ENCODE measurements at regions not wholly inside any gene's neighbourhood (a gene's known extent, or its start where the extent isn't known, plus 50 kb on each side); places are given as distances from the start of the nearest gene placed in this dataset.

- DNase-seq (ENCODE audit: low read depth in 6 of 9, low spot score in 9 of 9), result no peak
- 94% methylated on average over 2 of the region's 2 CpGs for WGBS
- H3K36me3 ChIP-seq (ENCODE audit: control insufficient read depth in 2 of 2, insufficient read depth in 2 of 2, low read length in 1 of 2), result no peaks in the 10 kb centered on the region
Measured at GRCh38 chr3:82011336-82011735, 249.9 kb upstream of the GBE1 start.

GRCh38 chr3:82005266-82005665, 243.8 kb upstream of the GBE1 start:
- no peaks in the 10 kb centered on the region for H3K9me3 ChIP-seq (ENCODE audit: control insufficient read depth in 2 of 2, insufficient read depth in 1 of 2, low read length in 1 of 2)
- H3K27me3 ChIP-seq (ENCODE audit: control insufficient read depth in 2 of 2, insufficient read depth in 1 of 2, low read length in 1 of 2), result no peaks in the 10 kb centered on the region
- no peaks in the 10 kb centered on the region for H3K36me3 ChIP-seq (ENCODE audit: control insufficient read depth in 2 of 2, insufficient read depth in 2 of 2, low read length in 1 of 2)
- no peaks in the 10 kb centered on the region for H3K4me1 ChIP-seq (ENCODE audit: control insufficient read depth in 2 of 2, insufficient read depth in 2 of 2, low read length in 2 of 2)
- 95% methylated on average over 3 of the region's 3 CpGs for whole genome bisulfite sequencing
- H3K4me3 ChIP-seq (ENCODE audit: low read length in 2 of 2), result no peak overlapping the region
- no peak for DNase-seq (ENCODE audit: low read depth in 6 of 9, low spot score in 9 of 9)
- no peak overlapping the region for H3K27ac ChIP-seq (ENCODE audit: low read depth in 1 of 2, low read length in 1 of 2)

More at GRCh38 chr3:82011336-82011735, 249.9 kb upstream of the GBE1 start:
- Histone ChIP-seq H3K27me3 (ENCODE audit: control insufficient read depth in 2 of 2, insufficient read depth in 1 of 2, low read length in 1 of 2) (no peaks in the 10 kb centered on the region), H3K27ac (ENCODE audit: low read depth in 1 of 2, low read length in 1 of 2) (no peak overlapping the region), H3K4me1 (ENCODE audit: control insufficient read depth in 2 of 2, insufficient read depth in 2 of 2, low read length in 2 of 2) (no peaks in the 10 kb centered on the region), H3K4me3 (ENCODE audit: low read length in 2 of 2) (no peak overlapping the region), H3K9me3 (ENCODE audit: control insufficient read depth in 2 of 2, insufficient read depth in 1 of 2, low read length in 1 of 2) (no peaks in the 10 kb centered on the region)

GRCh38 chr3:82004266-82004665, 242.8 kb upstream of the GBE1 start:
- Histone ChIP-seq H3K27me3 (ENCODE audit: control insufficient read depth in 2 of 2, insufficient read depth in 1 of 2, low read length in 1 of 2) (no peaks in the 10 kb centered on the region), H3K4me3 (ENCODE audit: low read length in 2 of 2) (no peak overlapping the region), H3K27ac (ENCODE audit: low read depth in 1 of 2, low read length in 1 of 2) (no peak overlapping the region), H3K4me1 (ENCODE audit: control insufficient read depth in 2 of 2, insufficient read depth in 2 of 2, low read length in 2 of 2) (no peaks in the 10 kb centered on the region), H3K9me3 (ENCODE audit: control insufficient read depth in 2 of 2, insufficient read depth in 1 of 2, low read length in 1 of 2) (no peaks in the 10 kb centered on the region), H3K36me3 (ENCODE audit: control insufficient read depth in 2 of 2, insufficient read depth in 2 of 2, low read length in 1 of 2) (no peaks in the 10 kb centered on the region)
- 92% methylated on average over 2 of the region's 2 CpGs for WGBS
- DNase-seq (ENCODE audit: low read depth in 6 of 9, low spot score in 9 of 9), result no peak

GRCh38 chr3:82002986-82003642, 241.7 kb upstream of the GBE1 start:
- Histone ChIP-seq H3K27me3 (ENCODE audit: control insufficient read depth in 2 of 2, insufficient read depth in 1 of 2, low read length in 1 of 2) (no peaks in the 10 kb centered on the region), H3K9me3 (ENCODE audit: control insufficient read depth in 2 of 2, insufficient read depth in 1 of 2, low read length in 1 of 2) (no peaks in the 10 kb centered on the region), H3K4me1 (ENCODE audit: control insufficient read depth in 2 of 2, insufficient read depth in 2 of 2, low read length in 2 of 2) (no peaks in the 10 kb centered on the region), H3K4me3 (ENCODE audit: low read length in 2 of 2) (no peak overlapping the region), H3K27ac (ENCODE audit: low read depth in 1 of 2, low read length in 1 of 2) (no peak overlapping the region), H3K36me3 (ENCODE audit: control insufficient read depth in 2 of 2, insufficient read depth in 2 of 2, low read length in 1 of 2) (no peaks in the 10 kb centered on the region)
- DNase-seq (ENCODE audit: low read depth in 6 of 9, low spot score in 9 of 9), result no peak
- 63% methylated on average over 2 of the region's 2 CpGs for WGBS

- no peak overlapping the region for H3K27ac ChIP-seq (ENCODE audit: low read depth in 1 of 2, low read length in 1 of 2)
- H3K4me1 ChIP-seq (ENCODE audit: control insufficient read depth in 2 of 2, insufficient read depth in 2 of 2, low read length in 2 of 2), result no peaks in the 10 kb centered on the region
- no peaks in the 10 kb centered on the region for H3K36me3 ChIP-seq (ENCODE audit: control insufficient read depth in 2 of 2, insufficient read depth in 2 of 2, low read length in 1 of 2)
- WGBS, result 91% methylated on average over 2 of the region's 2 CpGs
- H3K9me3 ChIP-seq (ENCODE audit: control insufficient read depth in 2 of 2, insufficient read depth in 1 of 2, low read length in 1 of 2), result no peaks in the 10 kb centered on the region
- DNase-seq (ENCODE audit: low read depth in 6 of 9, low spot score in 9 of 9), result no peak
- no peaks in the 10 kb centered on the region for H3K27me3 ChIP-seq (ENCODE audit: control insufficient read depth in 2 of 2, insufficient read depth in 1 of 2, low read length in 1 of 2)
- H3K4me3 ChIP-seq (ENCODE audit: low read length in 2 of 2), result no peak overlapping the region
Measured at GRCh38 chr3:82002491-82002890, 241.0 kb upstream of the GBE1 start.

- H3K4me1 ChIP-seq (ENCODE audit: control insufficient read depth in 2 of 2, insufficient read depth in 2 of 2, low read length in 2 of 2), result no peaks in the 10 kb centered on the region
- H3K9me3 ChIP-seq (ENCODE audit: control insufficient read depth in 2 of 2, insufficient read depth in 1 of 2, low read length in 1 of 2), result no peaks in the 10 kb centered on the region
- no peak overlapping the region for H3K4me3 ChIP-seq (ENCODE audit: low read length in 2 of 2)
- H3K36me3 ChIP-seq (ENCODE audit: control insufficient read depth in 2 of 2, insufficient read depth in 2 of 2, low read length in 1 of 2), result no peaks in the 10 kb centered on the region
- 78% methylated on average over 2 of the region's 2 CpGs for WGBS
- H3K27me3 ChIP-seq (ENCODE audit: control insufficient read depth in 2 of 2, insufficient read depth in 1 of 2, low read length in 1 of 2), result no peaks in the 10 kb centered on the region
- no peak for DNase-seq (ENCODE audit: low read depth in 6 of 9, low spot score in 9 of 9)
- no peak overlapping the region for H3K27ac ChIP-seq (ENCODE audit: low read depth in 1 of 2, low read length in 1 of 2)
Measured at GRCh38 chr3:82001276-82001923, 240.0 kb upstream of the GBE1 start.

GRCh38 chr3:82000773-82001172, 239.3 kb upstream of the GBE1 start:
- Histone ChIP-seq H3K36me3 (ENCODE audit: control insufficient read depth in 2 of 2, insufficient read depth in 2 of 2, low read length in 1 of 2) (no peaks in the 10 kb centered on the region), H3K4me3 (ENCODE audit: low read length in 2 of 2) (no peak overlapping the region), H3K27ac (ENCODE audit: low read depth in 1 of 2, low read length in 1 of 2) (no peak overlapping the region), H3K4me1 (ENCODE audit: control insufficient read depth in 2 of 2, insufficient read depth in 2 of 2, low read length in 2 of 2) (no peaks in the 10 kb centered on the region), H3K9me3 (ENCODE audit: control insufficient read depth in 2 of 2, insufficient read depth in 1 of 2, low read length in 1 of 2) (no peaks in the 10 kb centered on the region), H3K27me3 (ENCODE audit: control insufficient read depth in 2 of 2, insufficient read depth in 1 of 2, low read length in 1 of 2) (no peaks in the 10 kb centered on the region)
- WGBS, result 91% methylated on average over 1 of the region's 1 CpG
- DNase-seq (ENCODE audit: low read depth in 6 of 9, low spot score in 9 of 9), result no peak

GRCh38 chr3:82000350-82000749, 238.9 kb upstream of the GBE1 start:
- H3K36me3 ChIP-seq (ENCODE audit: control insufficient read depth in 2 of 2, insufficient read depth in 2 of 2, low read length in 1 of 2), result no peaks in the 10 kb centered on the region
- 98% methylated on average over 1 of the region's 1 CpG for WGBS
- H3K9me3 ChIP-seq (ENCODE audit: control insufficient read depth in 2 of 2, insufficient read depth in 1 of 2, low read length in 1 of 2), result no peaks in the 10 kb centered on the region

GRCh38 chr3:81998907-81999306, 237.5 kb upstream of the GBE1 start:
- no peaks in the 10 kb centered on the region for H3K9me3 ChIP-seq (ENCODE audit: control insufficient read depth in 2 of 2, insufficient read depth in 1 of 2, low read length in 1 of 2)
- no peaks in the 10 kb centered on the region for H3K4me1 ChIP-seq (ENCODE audit: control insufficient read depth in 2 of 2, insufficient read depth in 2 of 2, low read length in 2 of 2)
- H3K36me3 ChIP-seq (ENCODE audit: control insufficient read depth in 2 of 2, insufficient read depth in 2 of 2, low read length in 1 of 2), result no peaks in the 10 kb centered on the region
- no peak overlapping the region for H3K27ac ChIP-seq (ENCODE audit: low read depth in 1 of 2, low read length in 1 of 2)
- DNase-seq (ENCODE audit: low read depth in 6 of 9, low spot score in 9 of 9), result no peak
- no peak overlapping the region for H3K4me3 ChIP-seq (ENCODE audit: low read length in 2 of 2)
- WGBS, result 91% methylated on average over 3 of the region's 3 CpGs
- no peaks in the 10 kb centered on the region for H3K27me3 ChIP-seq (ENCODE audit: control insufficient read depth in 2 of 2, insufficient read depth in 1 of 2, low read length in 1 of 2)

More at GRCh38 chr3:82000350-82000749, 238.9 kb upstream of the GBE1 start:
- Histone ChIP-seq H3K27ac (ENCODE audit: low read depth in 1 of 2, low read length in 1 of 2) (no peak overlapping the region), H3K4me1 (ENCODE audit: control insufficient read depth in 2 of 2, insufficient read depth in 2 of 2, low read length in 2 of 2) (no peaks in the 10 kb centered on the region), H3K4me3 (ENCODE audit: low read length in 2 of 2) (no peak overlapping the region), H3K27me3 (ENCODE audit: control insufficient read depth in 2 of 2, insufficient read depth in 1 of 2, low read length in 1 of 2) (no peaks in the 10 kb centered on the region)
- no peak for DNase-seq (ENCODE audit: low read depth in 6 of 9, low spot score in 9 of 9)

Data from thymus (tissue), 11 donors.